HL-60 (cell line): ENCODE measurements at regions not wholly inside any gene's neighbourhood (a gene's known extent, or its start where the extent isn't known, plus 50 kb on each side); places are given as distances from the start of the nearest gene placed in this dataset.

Experiments
- CTCF ChIP-seq: IDR thresholded peaks from one replicate; pipeline ENCODE4 v1.5.1; 2011; ENCODE audit warnings: low read length, control low read depth, inconsistent platforms; ENCODE audit not compliant: insufficient read depth
- GABPA ChIP-seq: IDR thresholded peaks from 2 replicates; pipeline ENCODE4 v1.6.1; 2012; ENCODE audit warnings: low read depth
- POLR2AphosphoS5 ChIP-seq: IDR thresholded peaks from 2 replicates; pipeline ENCODE4 v1.6.1; 2012; ENCODE audit warnings: low read depth
- REST ChIP-seq: IDR thresholded peaks from 2 replicates; pipeline ENCODE4 v1.6.1; 2012; ENCODE audit warnings: low read depth; ENCODE audit not compliant: insufficient replicate concordance
- SPI1 ChIP-seq: IDR thresholded peaks from 2 replicates; pipeline ENCODE4 v1.6.1; 2012; ENCODE audit warnings: low read depth, mild to moderate bottlenecking, borderline replicate concordance

GRCh38 chr3:117047951-117048705 lies 338.5 kb downstream of the TUSC7 start:
- TF ChIP-seq CTCF: no peak
- no peak for TF ChIP-seq REST
- TF ChIP-seq POLR2AphosphoS5: no peak
- no peak for TF ChIP-seq GABPA
- no peak for TF ChIP-seq SPI1
